ENCODE measurements at regions not wholly inside any gene's neighbourhood (a gene's known extent, or its start where the extent isn't known, plus 50 kb on each side); places are given as distances from the start of the nearest gene placed in this dataset.

DNA sequence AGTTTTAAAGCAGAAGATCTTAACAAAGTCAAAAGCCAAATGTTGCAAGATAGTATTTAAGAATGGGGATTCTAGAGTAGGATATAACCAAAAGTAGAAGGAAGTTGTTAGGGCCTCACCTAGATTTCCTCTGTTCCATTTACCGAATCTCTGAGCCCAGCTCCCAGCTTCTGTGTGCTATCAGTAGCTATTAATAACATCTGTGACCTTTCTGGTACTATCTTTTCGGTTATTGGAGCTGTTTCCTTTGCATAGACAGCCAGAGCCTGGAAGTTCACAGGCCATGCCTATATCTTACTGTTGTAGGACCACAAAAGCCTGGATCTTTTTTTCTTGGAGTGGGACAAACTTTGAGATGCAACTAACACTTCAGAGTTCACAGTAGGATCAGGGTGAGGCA, 244.2 kb downstream of the PPP1R2C start:
- WGBS (ENCODE audit: insufficient coverage, insufficient read length), result no CpG with 5 or more reads among the region's 2 CpGs
- no peaks in the 10 kb centered on the region for H3K9me3 ChIP-seq (ENCODE audit: control insufficient read depth, insufficient read depth, low read length)
- H3K36me3 ChIP-seq (ENCODE audit: control insufficient read depth, insufficient read depth, low read length), result no peaks in the 10 kb centered on the region
- no peaks in the 10 kb centered on the region for H3K27me3 ChIP-seq (ENCODE audit: control insufficient read depth, insufficient read depth, low read length)
- no peaks in the 10 kb centered on the region for H3K4me1 ChIP-seq (ENCODE audit: control insufficient read depth, insufficient read depth, low read length)
- H3K27ac ChIP-seq (ENCODE audit: low read length), result no peak overlapping the region
- no peak for DNase-seq (ENCODE audit: low read depth, low spot score)
- H3K4me3 ChIP-seq (ENCODE audit: low read length), result no peak overlapping the region

DNA sequence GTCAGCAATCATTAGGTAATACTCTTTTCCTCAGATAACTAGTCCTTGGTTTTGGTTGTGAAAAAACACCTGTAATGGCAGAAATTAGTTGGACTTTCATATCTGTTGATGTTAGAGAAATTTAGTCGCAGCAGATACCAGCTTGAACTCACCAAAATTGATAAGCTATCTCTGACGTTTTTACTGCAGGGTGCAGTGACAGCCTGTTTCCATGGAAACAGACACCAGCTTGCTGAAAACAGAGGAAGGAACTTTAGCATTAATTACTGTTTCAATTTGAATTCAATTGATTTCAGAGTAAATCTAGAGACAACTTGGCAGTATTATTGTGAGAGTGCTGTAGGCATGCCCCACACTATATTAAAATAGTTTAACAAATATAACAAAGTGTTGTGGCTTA, 246.5 kb downstream of the PPP1R2C start:
- no peaks in the 10 kb centered on the region for H3K36me3 ChIP-seq (ENCODE audit: control insufficient read depth, insufficient read depth, low read length)
- whole genome bisulfite sequencing (ENCODE audit: insufficient coverage, insufficient read length), result no CpG with 5 or more reads among the region's 2 CpGs
- H3K27ac ChIP-seq (ENCODE audit: low read length), result no peak overlapping the region
- DNase-seq (ENCODE audit: low read depth, low spot score), result no peak
- no peaks in the 10 kb centered on the region for H3K4me1 ChIP-seq (ENCODE audit: control insufficient read depth, insufficient read depth, low read length)
- H3K4me3 ChIP-seq (ENCODE audit: low read length), result no peak overlapping the region
- no peaks in the 10 kb centered on the region for H3K27me3 ChIP-seq (ENCODE audit: control insufficient read depth, insufficient read depth, low read length)
- no peaks in the 10 kb centered on the region for H3K9me3 ChIP-seq (ENCODE audit: control insufficient read depth, insufficient read depth, low read length)

GRCh38 chrX:42530027-42530426, 247.9 kb downstream of the PPP1R2C start:
- Histone ChIP-seq H3K4me1 (ENCODE audit: control insufficient read depth, insufficient read depth, low read length) (no peaks in the 10 kb centered on the region), H3K27ac (ENCODE audit: low read length) (no peak overlapping the region), H3K27me3 (ENCODE audit: control insufficient read depth, insufficient read depth, low read length) (no peaks in the 10 kb centered on the region), H3K9me3 (ENCODE audit: control insufficient read depth, insufficient read depth, low read length) (no peaks in the 10 kb centered on the region), H3K4me3 (ENCODE audit: low read length) (no peak overlapping the region), H3K36me3 (ENCODE audit: control insufficient read depth, insufficient read depth, low read length) (no peaks in the 10 kb centered on the region)
- WGBS (ENCODE audit: insufficient coverage, insufficient read length), result no CpG with 5 or more reads among the region's 1 CpG
- DNase-seq (ENCODE audit: low read depth, low spot score), result no peak

DNA sequence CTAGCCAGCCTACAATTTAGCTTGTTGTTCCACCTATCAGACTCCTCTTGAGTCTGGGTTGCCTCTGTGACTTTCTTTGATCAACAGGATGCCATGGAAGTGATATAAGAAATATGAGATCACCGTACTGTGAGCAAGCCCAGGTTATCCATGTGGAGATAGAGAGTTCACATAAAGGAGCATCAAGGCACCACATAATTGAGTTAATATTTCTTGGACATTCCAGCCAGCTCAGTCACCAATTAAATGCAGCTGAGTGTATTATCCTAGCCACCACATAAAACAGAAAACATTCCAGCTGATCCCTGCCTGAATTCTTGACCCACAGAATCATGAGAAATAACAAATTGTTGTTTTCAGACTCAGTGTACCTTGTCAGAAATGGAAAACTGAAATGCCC, 253.6 kb downstream of the PPP1R2C start:
- no peaks in the 10 kb centered on the region for H3K27me3 ChIP-seq (ENCODE audit: control insufficient read depth, insufficient read depth, low read length)
- no peak overlapping the region for H3K4me3 ChIP-seq (ENCODE audit: low read length)
- H3K36me3 ChIP-seq (ENCODE audit: control insufficient read depth, insufficient read depth, low read length), result no peaks in the 10 kb centered on the region
- DNase-seq (ENCODE audit: low read depth, low spot score), result no peak
- no peaks in the 10 kb centered on the region for H3K4me1 ChIP-seq (ENCODE audit: control insufficient read depth, insufficient read depth, low read length)
- no CpG with 5 or more reads among the region's 1 CpG for WGBS (ENCODE audit: insufficient coverage, insufficient read length)
- H3K9me3 ChIP-seq (ENCODE audit: control insufficient read depth, insufficient read depth, low read length), result no peaks in the 10 kb centered on the region
- no peak overlapping the region for H3K27ac ChIP-seq (ENCODE audit: low read length)

DNA sequence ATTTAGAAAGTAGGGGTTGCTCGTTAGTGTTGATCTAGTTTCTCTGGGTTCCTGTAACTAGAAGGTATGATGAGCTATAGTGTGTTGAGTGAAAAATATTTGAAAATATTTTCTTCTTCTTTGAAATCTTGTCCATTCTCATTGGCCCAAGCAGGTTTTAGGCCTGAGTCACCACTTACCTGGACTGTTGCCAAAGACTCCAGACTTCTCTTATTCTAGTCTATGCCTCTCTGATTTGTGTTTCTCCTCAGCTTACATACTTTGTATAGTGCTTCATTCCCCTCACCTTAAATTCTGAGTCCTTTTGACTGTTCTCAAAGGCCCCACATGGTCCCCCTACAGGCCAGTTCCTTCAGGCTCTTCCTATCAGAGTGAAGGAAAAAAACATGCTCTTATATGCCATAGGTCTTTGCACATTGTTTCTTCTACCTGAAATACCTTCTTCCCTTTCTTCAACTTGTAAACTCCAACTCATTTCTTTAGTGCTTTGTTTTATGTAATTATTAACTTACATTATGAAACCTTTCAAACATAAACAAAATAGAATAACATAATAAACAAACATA, 258.2 kb downstream of the PPP1R2C start:
- WGBS (ENCODE audit: insufficient coverage, insufficient read length), result no CpG with 5 or more reads among the region's 1 CpG
- no peak for DNase-seq (ENCODE audit: low read depth, low spot score)
- no peaks in the 10 kb centered on the region for H3K36me3 ChIP-seq (ENCODE audit: control insufficient read depth, insufficient read depth, low read length)
- H3K4me3 ChIP-seq (ENCODE audit: low read length), result no peak overlapping the region
- no peak overlapping the region for H3K27ac ChIP-seq (ENCODE audit: low read length)
- no peaks in the 10 kb centered on the region for H3K4me1 ChIP-seq (ENCODE audit: control insufficient read depth, insufficient read depth, low read length)
- no peaks in the 10 kb centered on the region for H3K27me3 ChIP-seq (ENCODE audit: control insufficient read depth, insufficient read depth, low read length)
- no peaks in the 10 kb centered on the region for H3K9me3 ChIP-seq (ENCODE audit: control insufficient read depth, insufficient read depth, low read length)

GRCh38 chrX:42515939-42516338, 262.0 kb downstream of the PPP1R2C start:
- H3K4me3 ChIP-seq (ENCODE audit: low read length), result no peak overlapping the region
- H3K4me1 ChIP-seq (ENCODE audit: control insufficient read depth, insufficient read depth, low read length), result no peaks in the 10 kb centered on the region
- no peak overlapping the region for H3K27ac ChIP-seq (ENCODE audit: low read length)
- H3K9me3 ChIP-seq (ENCODE audit: control insufficient read depth, insufficient read depth, low read length), result no peaks in the 10 kb centered on the region
- WGBS (ENCODE audit: insufficient coverage, insufficient read length), result no CpG with 5 or more reads among the region's 1 CpG
- no peak for DNase-seq (ENCODE audit: low read depth, low spot score)
- H3K36me3 ChIP-seq (ENCODE audit: control insufficient read depth, insufficient read depth, low read length), result no peaks in the 10 kb centered on the region
- H3K27me3 ChIP-seq (ENCODE audit: control insufficient read depth, insufficient read depth, low read length), result no peaks in the 10 kb centered on the region

DNA sequence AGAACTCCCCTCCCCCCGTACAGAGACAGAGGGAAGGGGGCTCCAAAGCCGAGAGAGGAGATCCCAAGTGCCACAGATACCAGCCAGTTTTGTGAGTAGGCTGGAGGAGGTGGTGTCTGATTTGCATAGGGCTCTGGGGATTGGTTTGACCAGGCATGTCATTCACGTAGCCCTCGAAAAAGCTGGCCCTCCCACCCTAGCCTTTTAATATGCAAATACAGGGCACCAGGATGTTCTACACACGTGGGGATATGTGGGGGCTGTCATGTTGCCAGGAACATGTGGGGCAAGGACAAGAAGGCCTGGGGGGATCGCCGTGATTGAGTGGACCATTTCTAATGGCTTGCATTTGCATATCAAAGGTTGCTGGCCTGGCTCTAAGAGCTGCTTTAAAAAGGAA, 272.9 kb downstream of the PPP1R2C start:
- Histone ChIP-seq H3K4me1 (ENCODE audit: control insufficient read depth, insufficient read depth, low read length) (no peaks in the 10 kb centered on the region), H3K4me3 (ENCODE audit: low read length) (no peak overlapping the region), H3K9me3 (ENCODE audit: control insufficient read depth, insufficient read depth, low read length) (no peaks in the 10 kb centered on the region), H3K27me3 (ENCODE audit: control insufficient read depth, insufficient read depth, low read length) (no peaks in the 10 kb centered on the region), H3K36me3 (ENCODE audit: control insufficient read depth, insufficient read depth, low read length) (no peaks in the 10 kb centered on the region), H3K27ac (ENCODE audit: low read length) (no peak overlapping the region)
- DNase-seq (ENCODE audit: low read depth, low spot score), result no peak
- WGBS (ENCODE audit: insufficient coverage, insufficient read length), result no CpG with 5 or more reads among the region's 7 CpGs

DNA sequence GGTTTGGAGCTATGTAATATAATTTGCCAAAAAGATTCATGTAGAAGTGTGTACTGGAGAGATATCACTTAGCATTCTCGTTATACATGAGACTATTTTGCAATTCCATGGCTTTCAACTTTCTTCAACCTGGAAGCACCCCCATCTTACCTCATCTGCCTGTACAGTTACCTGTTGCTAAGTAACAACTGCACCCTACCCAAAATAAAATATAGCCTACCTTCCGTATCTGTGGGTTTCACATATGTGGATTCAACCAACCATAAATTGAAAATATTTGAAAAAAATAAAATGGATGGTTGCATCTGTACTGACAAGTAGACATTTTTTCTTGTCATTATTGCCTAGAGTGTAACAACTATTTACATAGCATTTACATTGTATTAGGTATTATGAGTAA, 278.3 kb downstream of the PPP1R2C start:
- Histone ChIP-seq H3K36me3 (ENCODE audit: control insufficient read depth, insufficient read depth, low read length) (no peaks in the 10 kb centered on the region), H3K4me1 (ENCODE audit: control insufficient read depth, insufficient read depth, low read length) (no peaks in the 10 kb centered on the region), H3K27me3 (ENCODE audit: control insufficient read depth, insufficient read depth, low read length) (no peaks in the 10 kb centered on the region), H3K9me3 (ENCODE audit: control insufficient read depth, insufficient read depth, low read length) (no peaks in the 10 kb centered on the region), H3K4me3 (ENCODE audit: low read length) (no peak overlapping the region), H3K27ac (ENCODE audit: low read length) (no peak overlapping the region)
- DNase-seq (ENCODE audit: low read depth, low spot score), result no peak
- WGBS (ENCODE audit: insufficient coverage, insufficient read length), result no CpG with 5 or more reads among the region's 2 CpGs

- no peaks in the 10 kb centered on the region for H3K27me3 ChIP-seq (ENCODE audit: control insufficient read depth, insufficient read depth, low read length)
- H3K27ac ChIP-seq (ENCODE audit: low read length), result no peak overlapping the region
- no peaks in the 10 kb centered on the region for H3K4me1 ChIP-seq (ENCODE audit: control insufficient read depth, insufficient read depth, low read length)
- no peaks in the 10 kb centered on the region for H3K9me3 ChIP-seq (ENCODE audit: control insufficient read depth, insufficient read depth, low read length)
- DNase-seq (ENCODE audit: low read depth, low spot score), result no peak
- no CpG with 5 or more reads among the region's 4 CpGs for WGBS (ENCODE audit: insufficient coverage, insufficient read length)
- no peaks in the 10 kb centered on the region for H3K36me3 ChIP-seq (ENCODE audit: control insufficient read depth, insufficient read depth, low read length)
- H3K4me3 ChIP-seq (ENCODE audit: low read length), result no peak overlapping the region
These were observed 280.6 kb downstream of the PPP1R2C start for GRCh38 chrX:42497356-42497755.

DNA sequence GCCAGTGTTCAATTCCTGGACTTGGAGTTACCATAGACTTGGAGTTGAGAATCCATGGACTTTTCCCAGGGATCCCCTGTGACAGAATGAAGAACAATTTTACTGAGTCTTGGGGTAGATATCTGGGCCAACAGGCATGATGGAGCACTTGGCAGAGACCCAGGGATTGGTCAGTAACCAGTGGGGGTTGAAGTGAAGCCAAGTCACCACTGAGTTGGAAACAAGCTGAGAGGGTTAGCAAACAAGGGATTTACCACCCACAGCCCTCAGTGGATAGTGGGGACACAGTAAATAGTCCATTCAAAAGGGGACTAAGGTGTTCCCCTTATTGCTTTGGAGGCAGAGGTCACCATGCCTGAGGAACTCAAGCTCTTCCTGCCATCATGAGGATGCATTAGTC, 281.7 kb downstream of the PPP1R2C start:
- H3K4me3 ChIP-seq (ENCODE audit: low read length), result no peak overlapping the region
- no peaks in the 10 kb centered on the region for H3K27me3 ChIP-seq (ENCODE audit: control insufficient read depth, insufficient read depth, low read length)
- H3K27ac ChIP-seq (ENCODE audit: low read length), result no peak overlapping the region
- no peaks in the 10 kb centered on the region for H3K4me1 ChIP-seq (ENCODE audit: control insufficient read depth, insufficient read depth, low read length)
- no peak for DNase-seq (ENCODE audit: low read depth, low spot score)
- no peaks in the 10 kb centered on the region for H3K36me3 ChIP-seq (ENCODE audit: control insufficient read depth, insufficient read depth, low read length)
- H3K9me3 ChIP-seq (ENCODE audit: control insufficient read depth, insufficient read depth, low read length), result no peaks in the 10 kb centered on the region

DNA sequence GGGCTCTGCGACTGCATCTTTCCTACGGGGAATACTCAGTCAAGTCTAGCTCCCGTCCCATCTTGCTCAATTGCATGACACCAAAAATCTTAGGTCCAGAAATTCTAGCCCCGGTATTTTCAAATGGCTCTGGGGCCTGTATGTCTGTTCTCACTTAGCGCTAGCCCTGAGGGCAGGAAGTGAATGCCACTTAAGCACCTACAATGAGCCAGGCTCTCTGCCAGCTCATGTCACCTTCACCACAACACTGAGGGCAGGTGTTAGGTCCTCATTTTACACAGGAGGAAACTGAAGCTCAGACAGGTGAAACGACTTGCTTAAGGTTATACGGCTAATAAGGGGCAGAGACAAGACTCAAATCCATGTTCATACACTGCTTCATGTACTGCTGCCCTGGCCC, 282.8 kb downstream of the PPP1R2C start:
- Histone ChIP-seq H3K36me3 (ENCODE audit: control insufficient read depth, insufficient read depth, low read length) (no peaks in the 10 kb centered on the region), H3K4me3 (ENCODE audit: low read length) (no peak overlapping the region), H3K9me3 (ENCODE audit: control insufficient read depth, insufficient read depth, low read length) (no peaks in the 10 kb centered on the region), H3K27me3 (ENCODE audit: control insufficient read depth, insufficient read depth, low read length) (no peaks in the 10 kb centered on the region), H3K4me1 (ENCODE audit: control insufficient read depth, insufficient read depth, low read length) (no peaks in the 10 kb centered on the region), H3K27ac (ENCODE audit: low read length) (no peak overlapping the region)
- no peak for DNase-seq (ENCODE audit: low read depth, low spot score)
- no CpG with 5 or more reads among the region's 7 CpGs for WGBS (ENCODE audit: insufficient coverage, insufficient read length)
